NCI-H526 (cell line): ENCODE measurements at regions not wholly inside any gene's neighbourhood (a gene's known extent, or its start where the extent isn't known, plus 50 kb on each side); places are given as distances from the start of the nearest gene placed in this dataset.
"Not testable (repeated sequence)": the region's sequence is repeated elsewhere in the genome, so short reads cannot be mapped to it uniquely, and the experiment has no call there.

ENCODE experiments used
- DNase-seq, 2 experiments: peaks; one replicate each; lab custom pipeline; 2025; lab: John Stamatoyannopoulos, UW

DNA sequence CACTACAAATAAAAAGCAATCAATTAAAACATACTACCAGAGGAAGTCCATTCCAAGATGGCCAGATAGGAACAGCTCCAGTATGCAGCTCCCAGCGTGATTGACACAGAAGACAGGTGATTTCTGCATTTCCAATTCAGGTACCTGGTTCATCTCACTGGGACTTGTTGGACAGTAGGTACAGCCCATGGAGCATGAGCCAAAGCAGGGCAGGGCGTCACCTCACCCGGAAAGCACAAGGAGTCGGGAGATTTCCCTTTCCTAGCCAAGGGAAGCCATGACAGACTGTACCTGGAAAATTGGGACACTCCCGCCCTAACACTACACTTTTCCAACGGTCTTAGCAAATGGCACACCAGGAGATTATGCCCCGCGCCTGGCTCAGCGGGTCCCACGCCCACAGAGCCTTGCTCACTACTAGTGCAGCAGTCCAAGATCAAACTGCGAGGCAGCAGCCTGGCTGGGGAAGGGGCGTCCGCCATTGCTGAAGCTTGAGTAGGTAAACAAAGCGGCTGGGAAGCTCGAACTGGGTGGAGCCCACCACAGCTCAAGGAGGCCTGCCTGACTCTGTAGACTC, 106.0 kb downstream of the BUD13 start:
- DNase-seq: not testable (repeated sequence)

- no peak for DNase-seq
Measured at GRCh38 chr11:116665523-116665922, 107.3 kb downstream of the BUD13 start.

- DNase-seq: no peak
Measured at GRCh38 chr11:116661056-116661455, 111.7 kb downstream of the BUD13 start.

- peak in 1 of 2 experiments; percentile 61 for DNase-seq
Measured at GRCh38 chr11:116660011-116660410, 112.8 kb downstream of the BUD13 start.

- no peak for DNase-seq
Measured at GRCh38 chr11:116658876-116659535, 113.8 kb downstream of the BUD13 start.

GRCh38 chr11:116657842-116658825, 114.7 kb downstream of the BUD13 start:
- no peak for DNase-seq

GRCh38 chr11:116656011-116656410, 116.8 kb downstream of the BUD13 start:
- DNase-seq: no peak

DNA sequence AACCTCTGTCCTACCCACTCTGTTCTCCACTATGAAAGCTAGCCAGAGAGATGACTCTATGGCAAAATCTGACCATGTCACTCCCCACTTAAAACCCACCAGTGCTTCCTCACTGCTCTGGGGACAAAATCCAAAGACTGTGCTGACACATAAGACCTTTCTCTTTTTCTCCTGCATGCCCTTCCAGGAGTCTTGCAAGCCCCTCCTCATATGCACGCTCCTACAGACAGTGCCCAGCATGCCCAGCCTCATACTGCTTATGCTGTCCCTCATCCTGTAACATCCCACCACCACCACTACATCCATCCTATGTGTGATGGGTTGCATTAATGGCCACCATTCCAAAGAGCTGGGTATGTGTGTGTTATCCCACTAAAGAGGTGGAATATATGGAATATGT, 118.3 kb downstream of the BUD13 start:
- DNase-seq: no peak

- no peak for DNase-seq
Measured at GRCh38 chr11:116653206-116653605, 119.6 kb downstream of the BUD13 start.

DNA sequence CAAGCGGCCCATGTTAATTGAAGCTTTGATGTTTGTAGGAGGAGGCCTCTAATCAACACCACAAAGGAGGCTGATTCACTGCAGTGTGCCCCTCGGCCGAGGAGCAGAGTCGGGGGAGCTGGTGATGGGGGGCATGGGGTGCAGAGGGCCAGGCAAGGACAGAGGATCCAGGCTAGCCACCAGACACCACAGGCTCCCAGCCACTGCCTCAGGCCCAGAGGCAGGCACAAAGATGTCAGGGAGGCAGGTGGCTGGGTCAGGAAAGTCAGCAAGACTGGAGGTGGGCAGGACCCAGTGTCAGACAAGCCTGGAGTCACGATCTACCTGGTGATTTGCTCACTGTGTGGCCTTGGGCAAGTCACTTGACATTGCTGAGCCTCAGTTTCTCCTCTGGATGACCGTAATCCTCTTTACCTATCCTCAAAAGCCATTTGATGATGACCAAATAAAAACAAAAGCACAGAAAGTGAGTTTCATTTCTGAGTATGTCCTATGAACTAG, 121.0 kb downstream of the BUD13 start:
- no peak for DNase-seq

DNA sequence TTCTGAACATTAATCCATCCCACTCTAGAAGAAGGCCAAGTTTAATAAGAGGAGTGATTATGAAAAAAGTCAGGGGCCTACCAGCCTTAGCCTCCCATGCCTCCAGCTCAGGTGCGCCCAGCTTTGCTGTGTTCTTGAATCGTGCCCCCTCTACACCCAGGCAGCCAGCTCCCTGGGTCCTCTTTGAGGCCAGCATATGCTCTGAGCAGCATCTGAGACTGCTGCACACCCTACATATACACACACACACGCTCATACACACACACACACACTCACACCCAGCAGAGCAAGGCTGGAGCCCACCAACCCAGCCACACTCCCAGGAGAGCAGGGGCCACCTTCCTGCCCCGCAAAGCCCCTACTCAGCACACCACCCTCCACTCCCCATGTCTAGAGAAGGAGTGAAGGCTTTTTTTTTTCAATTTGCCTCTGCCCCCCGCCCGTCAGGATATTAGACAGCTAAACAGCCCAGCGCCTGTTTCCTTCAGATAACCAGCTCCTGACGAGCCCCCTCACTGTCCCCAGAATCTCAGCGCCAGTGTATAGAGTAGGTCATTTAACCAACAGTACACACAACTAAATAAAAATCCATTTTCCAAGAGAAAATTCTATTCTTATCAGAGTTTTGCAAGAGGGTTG, 121.6 kb downstream of the BUD13 start:
- DNase-seq: no peak

GRCh38 chr11:116650052-116650451, 122.7 kb downstream of the BUD13 start:
- no peak for DNase-seq

GRCh38 chr11:116649268-116649667, 123.5 kb downstream of the BUD13 start:
- no peak for DNase-seq

GRCh38 chr11:116648247-116649174, 124.3 kb downstream of the BUD13 start:
- DNase-seq: no peak

GRCh38 chr11:116647305-116648080, 125.3 kb downstream of the BUD13 start:
- no peak for DNase-seq

DNA sequence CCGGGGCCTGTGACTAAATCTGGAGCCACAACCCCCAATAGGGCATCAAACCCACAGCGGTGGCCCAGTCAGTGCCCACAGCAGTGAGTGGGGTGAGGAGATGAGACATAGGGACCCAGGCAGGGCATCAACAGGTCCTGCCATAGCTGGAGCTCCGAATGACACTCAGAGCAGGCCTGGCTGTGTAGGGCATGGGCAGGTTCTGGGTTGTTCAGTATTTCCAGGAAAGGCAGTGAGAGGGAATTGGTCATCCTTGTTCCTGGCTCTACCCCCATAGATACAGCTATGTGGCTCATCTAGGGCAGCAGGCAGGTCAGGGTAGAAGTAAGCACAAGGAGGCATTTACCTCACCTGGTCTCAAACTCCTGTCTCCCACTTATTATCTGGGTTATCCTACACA, 126.6 kb downstream of the BUD13 start:
- DNase-seq: no peak

DNA sequence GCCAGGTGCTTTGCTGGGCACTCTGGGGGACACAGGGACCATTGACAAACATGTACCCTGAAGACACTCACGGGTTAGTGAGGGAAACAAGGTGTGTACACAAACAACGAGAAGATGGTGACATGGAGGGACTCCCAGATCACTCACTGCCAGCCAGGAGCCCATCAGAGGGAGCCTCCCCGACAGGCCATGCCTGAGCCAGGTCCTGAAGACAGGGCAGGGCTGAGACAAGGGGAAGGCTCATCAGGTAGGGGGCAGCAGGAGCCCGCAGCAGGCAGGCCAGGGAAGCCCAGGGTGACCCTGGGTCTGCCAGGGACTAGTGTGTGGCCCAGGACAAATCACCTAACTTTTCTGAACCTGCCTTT, 127.9 kb downstream of the BUD13 start:
- DNase-seq: peak in 1 of 2 experiments; percentile 41

- DNase-seq: no peak
Measured at GRCh38 chr11:116644201-116644940, 128.4 kb downstream of the BUD13 start.

DNA sequence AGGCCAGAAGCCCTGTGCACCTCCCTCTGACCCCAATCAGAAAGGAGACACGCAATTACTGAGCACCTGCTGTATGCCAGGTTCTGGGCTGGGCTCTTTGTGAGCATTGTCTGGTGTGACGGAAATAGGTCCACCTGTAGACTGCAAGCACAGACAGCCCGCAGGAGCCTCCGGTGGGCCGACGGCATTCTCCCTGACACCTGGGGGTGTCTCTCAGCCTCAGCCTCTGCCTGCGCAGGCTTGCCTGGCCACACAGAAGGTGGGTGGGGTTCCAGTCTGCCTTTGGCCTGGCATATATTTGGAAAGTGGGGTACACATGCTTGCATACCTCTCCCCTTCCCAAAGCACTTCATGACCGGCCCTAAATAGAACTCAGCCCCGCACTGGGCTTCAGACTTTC, 129.3 kb downstream of the BUD13 start:
- DNase-seq: no peak

GRCh38 chr11:116642902-116643301, 129.9 kb downstream of the BUD13 start:
- DNase-seq: no peak
